Adrenal gland (tissue), 5 donors: ENCODE measurements at regions not wholly inside any gene's neighbourhood (a gene's known extent, or its start where the extent isn't known, plus 50 kb on each side); places are given as distances from the start of the nearest gene placed in this dataset.

Source experiments
- CTCF ChIP-seq, 6 experiments: fragments of 450-650 bp in 4 of 6; fragments of 200-600 bp in 2 of 6; sonication (generic) in 1 of 6; IDR thresholded peaks; 1 replicate in 5 of 6; 2 replicates in 1 of 6; pipeline versions ENCODE4 v1.5.1 to v1.8.0; 2016 to 2021; ENCODE audit warnings: antibody characterized with exemption in 6 of 6, mild to moderate bottlenecking in 2 of 6, moderate library complexity in 1 of 6
- POLR2A ChIP-seq, 2 donors: fragments of 450-650 bp; IDR thresholded peaks; one replicate each; pipeline ENCODE4 v1.6.1; 2017; ENCODE audit warnings: antibody characterized with exemption in 2 of 2, mild to moderate bottlenecking in 2 of 2, moderate library complexity in 1 of 2
- donor health status: DM: no; HTN: no; CAD: no.

- TF ChIP-seq POLR2A (IDR thresholded peaks at IDR 0.05) (no peak), CTCF (IDR thresholded peaks at IDR 0.05) (no peak)
Measured at GRCh38 chr1:189783456-189783855, 694.2 kb downstream of the BRINP3 start.
